Stimulated activated CD4-positive, alpha-beta T cell treated with anti-CD3 and anti-CD28 coated beads, Interleukin-15, amount 100 ng/mL, for 48 hours (primary cell): ENCODE measurements at regions not wholly inside any gene's neighbourhood (a gene's known extent, or its start where the extent isn't known, plus 50 kb on each side); places are given as distances from the start of the nearest gene placed in this dataset.

ENCODE experiments used
- DNase-seq, 2 donors: peaks; one replicate each; pipeline ENCODE4 v3.0.0-alpha.2; 2020; ENCODE audit warnings: low read depth in 2 of 2

GRCh38 chr5:93793159-93793781 is 51.9 kb upstream of the POU5F2 start:
- DNase-seq: no peak

GRCh38 chr5:93791518-93791972 is 50.1 kb upstream of the POU5F2 start:
- no peak for DNase-seq
